PFSK-1 (cell line): ENCODE measurements at regions not wholly inside any gene's neighbourhood (a gene's known extent, or its start where the extent isn't known, plus 50 kb on each side); places are given as distances from the start of the nearest gene placed in this dataset.

Experiments
- POLR2AphosphoS5 ChIP-seq: IDR thresholded peaks from 2 replicates; pipeline ENCODE4 v1.6.1; 2012; ENCODE audit warnings: low read depth, mild to moderate bottlenecking, control low read depth, low read length, moderate library complexity
- TAF1 ChIP-seq: IDR thresholded peaks from 2 replicates; pipeline ENCODE4 v1.6.1; 2012; ENCODE audit warnings: low read length, control low read depth, borderline replicate concordance; ENCODE audit not compliant: insufficient read depth
- TF ChIP-seq, protein P1 (sequence below), 2 experiments: IDR thresholded peaks; 2 replicates each; pipeline versions ENCODE4 v1.6.1 to v1.8.0; 2011 to 2012; ENCODE audit warnings: low read depth in 2 of 2, low read length in 2 of 2, control low read depth in 1 of 2, inconsistent platforms in 1 of 2, mild to moderate bottlenecking in 1 of 2, moderate library complexity in 1 of 2; ENCODE audit not compliant: insufficient read depth in 1 of 2

DNA sequence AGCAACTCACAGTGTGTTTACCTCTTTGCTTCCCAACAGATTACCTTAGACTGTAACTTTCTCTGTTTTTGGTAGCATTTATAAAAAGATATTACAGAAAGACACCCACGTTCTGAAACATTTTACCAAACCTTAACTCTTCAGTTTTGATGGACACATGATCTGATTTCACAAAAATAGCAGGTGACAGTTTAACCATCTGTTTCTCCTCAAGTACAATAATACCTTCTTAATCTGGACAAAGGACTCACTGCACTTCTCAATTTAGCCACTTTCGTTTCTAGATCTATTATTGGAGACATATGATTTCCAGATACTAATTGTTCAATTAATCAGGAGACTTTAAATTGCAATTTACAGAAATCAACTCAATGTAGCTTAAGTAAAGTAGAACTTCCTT, 703.8 kb upstream of the KIF2B start:
- TF ChIP-seq TAF1 (no peak), POLR2AphosphoS5 (no peak)
- TF ChIP-seq, protein P1, sequence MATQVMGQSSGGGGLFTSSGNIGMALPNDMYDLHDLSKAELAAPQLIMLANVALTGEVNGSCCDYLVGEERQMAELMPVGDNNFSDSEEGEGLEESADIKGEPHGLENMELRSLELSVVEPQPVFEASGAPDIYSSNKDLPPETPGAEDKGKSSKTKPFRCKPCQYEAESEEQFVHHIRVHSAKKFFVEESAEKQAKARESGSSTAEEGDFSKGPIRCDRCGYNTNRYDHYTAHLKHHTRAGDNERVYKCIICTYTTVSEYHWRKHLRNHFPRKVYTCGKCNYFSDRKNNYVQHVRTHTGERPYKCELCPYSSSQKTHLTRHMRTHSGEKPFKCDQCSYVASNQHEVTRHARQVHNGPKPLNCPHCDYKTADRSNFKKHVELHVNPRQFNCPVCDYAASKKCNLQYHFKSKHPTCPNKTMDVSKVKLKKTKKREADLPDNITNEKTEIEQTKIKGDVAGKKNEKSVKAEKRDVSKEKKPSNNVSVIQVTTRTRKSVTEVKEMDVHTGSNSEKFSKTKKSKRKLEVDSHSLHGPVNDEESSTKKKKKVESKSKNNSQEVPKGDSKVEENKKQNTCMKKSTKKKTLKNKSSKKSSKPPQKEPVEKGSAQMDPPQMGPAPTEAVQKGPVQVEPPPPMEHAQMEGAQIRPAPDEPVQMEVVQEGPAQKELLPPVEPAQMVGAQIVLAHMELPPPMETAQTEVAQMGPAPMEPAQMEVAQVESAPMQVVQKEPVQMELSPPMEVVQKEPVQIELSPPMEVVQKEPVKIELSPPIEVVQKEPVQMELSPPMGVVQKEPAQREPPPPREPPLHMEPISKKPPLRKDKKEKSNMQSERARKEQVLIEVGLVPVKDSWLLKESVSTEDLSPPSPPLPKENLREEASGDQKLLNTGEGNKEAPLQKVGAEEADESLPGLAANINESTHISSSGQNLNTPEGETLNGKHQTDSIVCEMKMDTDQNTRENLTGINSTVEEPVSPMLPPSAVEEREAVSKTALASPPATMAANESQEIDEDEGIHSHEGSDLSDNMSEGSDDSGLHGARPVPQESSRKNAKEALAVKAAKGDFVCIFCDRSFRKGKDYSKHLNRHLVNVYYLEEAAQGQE (IDR thresholded peaks at IDR 0.05; ENCODE audit: insufficient read depth in 1 of 2, low read depth in 2 of 2, low read length in 2 of 2), result no peak
